ENCODE measurements at regions not wholly inside any gene's neighbourhood (a gene's known extent, or its start where the extent isn't known, plus 50 kb on each side); places are given as distances from the start of the nearest gene placed in this dataset.

DNA sequence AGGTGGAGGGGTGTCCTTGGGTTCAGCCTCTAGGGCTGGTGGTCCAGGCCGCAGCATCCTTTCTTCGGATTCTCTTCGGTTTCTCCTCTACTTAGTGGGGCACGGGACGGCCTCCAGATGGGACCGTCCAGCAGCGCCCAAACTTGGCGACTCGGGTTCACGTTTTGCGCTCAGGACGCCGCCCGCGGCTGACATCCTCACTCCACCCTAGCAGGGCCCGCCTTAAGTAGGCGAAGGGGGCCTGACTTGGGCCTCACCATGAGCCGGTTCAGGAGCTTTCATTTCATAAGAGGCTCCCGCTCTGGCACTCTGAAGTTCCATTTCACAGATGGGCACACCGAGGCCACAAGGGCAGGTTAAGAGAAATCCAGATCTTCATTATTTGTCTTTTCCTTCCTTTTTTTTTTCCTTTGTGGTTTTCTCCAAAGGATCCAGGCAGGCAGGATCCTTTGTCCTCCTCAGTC is 141.2 kb downstream of the SEC14L1 start:
- TF ChIP-seq, protein P1, sequence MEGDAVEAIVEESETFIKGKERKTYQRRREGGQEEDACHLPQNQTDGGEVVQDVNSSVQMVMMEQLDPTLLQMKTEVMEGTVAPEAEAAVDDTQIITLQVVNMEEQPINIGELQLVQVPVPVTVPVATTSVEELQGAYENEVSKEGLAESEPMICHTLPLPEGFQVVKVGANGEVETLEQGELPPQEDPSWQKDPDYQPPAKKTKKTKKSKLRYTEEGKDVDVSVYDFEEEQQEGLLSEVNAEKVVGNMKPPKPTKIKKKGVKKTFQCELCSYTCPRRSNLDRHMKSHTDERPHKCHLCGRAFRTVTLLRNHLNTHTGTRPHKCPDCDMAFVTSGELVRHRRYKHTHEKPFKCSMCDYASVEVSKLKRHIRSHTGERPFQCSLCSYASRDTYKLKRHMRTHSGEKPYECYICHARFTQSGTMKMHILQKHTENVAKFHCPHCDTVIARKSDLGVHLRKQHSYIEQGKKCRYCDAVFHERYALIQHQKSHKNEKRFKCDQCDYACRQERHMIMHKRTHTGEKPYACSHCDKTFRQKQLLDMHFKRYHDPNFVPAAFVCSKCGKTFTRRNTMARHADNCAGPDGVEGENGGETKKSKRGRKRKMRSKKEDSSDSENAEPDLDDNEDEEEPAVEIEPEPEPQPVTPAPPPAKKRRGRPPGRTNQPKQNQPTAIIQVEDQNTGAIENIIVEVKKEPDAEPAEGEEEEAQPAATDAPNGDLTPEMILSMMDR (IDR thresholded peaks at IDR 0.05; ENCODE audit: low read depth, low read length), result no peak
- TF ChIP-seq EZH2phosphoT487 (IDR thresholded peaks at IDR 0.05; ENCODE audit: low read depth), result no peak

Measured in OCI-LY3 (cell line).